Suprapubic skin (tissue), 4 donors: ENCODE measurements at regions not wholly inside any gene's neighbourhood (a gene's known extent, or its start where the extent isn't known, plus 50 kb on each side); places are given as distances from the start of the nearest gene placed in this dataset.

Experiments
- DNase-seq, 2 donors: peaks; one replicate each; pipeline ENCODE4 v3.0.0-alpha.2; 2019; ENCODE audit warnings: low spot score in 2 of 2
- H3K27ac ChIP-seq: fragments of 200-600 bp; sonication (generic); one replicate; pipeline ENCODE4 v1.5.1; 2019
- H3K27me3 ChIP-seq: fragments of 200-600 bp; sonication (generic); one replicate; pipeline ENCODE4 v1.5.1; 2019
- H3K36me3 ChIP-seq: fragments of 200-600 bp; sonication (generic); one replicate; pipeline ENCODE4 v1.5.1; 2019
- H3K4me1 ChIP-seq: fragments of 200-600 bp; sonication (generic); one replicate; pipeline ENCODE4 v1.5.1; 2019
- H3K4me3 ChIP-seq: fragments of 200-600 bp; sonication (generic); one replicate; pipeline ENCODE4 v1.5.1; 2019; ENCODE audit warnings: mild to moderate bottlenecking
- H3K9me3 ChIP-seq: fragments of 200-600 bp; sonication (generic); one replicate; pipeline ENCODE4 v1.5.1; 2019
- CTCF ChIP-seq, 2 donors: fragments of 200-600 bp in 1 of 2; fragments of 450-650 bp in 1 of 2; sonication (generic) in 1 of 2; IDR thresholded peaks; one replicate each; pipeline ENCODE4 v1.5.1; 2016 to 2019; ENCODE audit warnings: antibody characterized with exemption in 2 of 2, mild to moderate bottlenecking in 1 of 2, moderate library complexity in 1 of 2
- EP300 ChIP-seq: sonication (generic); formaldehyde crosslinking; IDR thresholded peaks from one replicate; pipeline ENCODE4 v1.6.1; 2017; ENCODE audit warnings: antibody characterized with exemption
- POLR2A ChIP-seq, 2 donors: fragments of 450-650 bp; IDR thresholded peaks; one replicate each; pipeline ENCODE4 v1.6.1; 2017; ENCODE audit warnings: antibody characterized with exemption in 2 of 2, mild to moderate bottlenecking in 2 of 2, moderate library complexity in 2 of 2
- POLR2AphosphoS5 ChIP-seq, 3 donors: sonication (generic); formaldehyde crosslinking; IDR thresholded peaks; one replicate each; pipeline ENCODE4 v1.6.1; 2017; ENCODE audit warnings: antibody characterized with exemption in 3 of 3
- WGBS: methylation state at CpG from one replicate; pipeline ENCODE4 v1.1.5; 2018; 5-methylcytosine and 5-hydroxymethylcytosine counted together

GRCh38 chr10:53230651-53231050, 458.1 kb upstream of the MBL2 start:
- H3K9me3 ChIP-seq, result no peaks in the 10 kb centered on the region
- no peak for DNase-seq
- TF ChIP-seq EP300 (no peak), CTCF (IDR thresholded peaks at IDR 0.05) (no peak), POLR2A (IDR thresholded peaks at IDR 0.05) (no peak), POLR2AphosphoS5 (IDR thresholded peaks at IDR 0.05) (no peak)
- H3K4me3 ChIP-seq, result no peak overlapping the region
- no peaks in the 10 kb centered on the region for H3K36me3 ChIP-seq
- no peak overlapping the region for H3K27ac ChIP-seq
- no peaks in the 10 kb centered on the region for H3K27me3 ChIP-seq
- H3K4me1 ChIP-seq, result no peaks in the 10 kb centered on the region
- WGBS, result 44% methylated on average over 2 of the region's 2 CpGs

- TF ChIP-seq EP300 (no peak), POLR2AphosphoS5 (IDR thresholded peaks at IDR 0.05) (no peak), CTCF (IDR thresholded peaks at IDR 0.05) (no peak), POLR2A (IDR thresholded peaks at IDR 0.05) (no peak)
- no peaks in the 10 kb centered on the region for H3K36me3 ChIP-seq
- no peaks in the 10 kb centered on the region for H3K4me1 ChIP-seq
- no peaks in the 10 kb centered on the region for H3K9me3 ChIP-seq
- H3K4me3 ChIP-seq, result no peak overlapping the region
- DNase-seq, result no peak
- H3K27ac ChIP-seq, result no peak overlapping the region
- WGBS, result 77% methylated on average over 2 of the region's 2 CpGs
- H3K27me3 ChIP-seq, result no peaks in the 10 kb centered on the region
Observed at GRCh38 chr10:53223851-53224250, 451.3 kb upstream of the MBL2 start.

- Histone ChIP-seq H3K9me3 (no peaks in the 10 kb centered on the region), H3K27me3 (no peaks in the 10 kb centered on the region), H3K4me3 (no peak overlapping the region), H3K4me1 (no peaks in the 10 kb centered on the region), H3K36me3 (no peaks in the 10 kb centered on the region), H3K27ac (no peak overlapping the region)
- TF ChIP-seq CTCF (IDR thresholded peaks at IDR 0.05) (no peak), EP300 (no peak), POLR2A (IDR thresholded peaks at IDR 0.05) (no peak), POLR2AphosphoS5 (IDR thresholded peaks at IDR 0.05) (no peak)
- no peak for DNase-seq
- 100% methylated on average over 2 of the region's 5 CpGs for WGBS
Observed at GRCh38 chr10:53222806-53223205, 450.2 kb upstream of the MBL2 start.

GRCh38 chr10:53209944-53210611, 437.5 kb upstream of the MBL2 start:
- Histone ChIP-seq H3K4me3 (no peak overlapping the region), H3K27ac (no peak overlapping the region), H3K27me3 (no peaks in the 10 kb centered on the region), H3K9me3 (no peaks in the 10 kb centered on the region), H3K36me3 (no peaks in the 10 kb centered on the region), H3K4me1 (no peaks in the 10 kb centered on the region)
- no peak for DNase-seq
- WGBS, result 39% methylated on average over 8 of the region's 8 CpGs
- no peak for TF ChIP-seq POLR2AphosphoS5 (IDR thresholded peaks at IDR 0.05)
- TF ChIP-seq POLR2A (IDR thresholded peaks at IDR 0.05), result no peak
- TF ChIP-seq CTCF (IDR thresholded peaks at IDR 0.05), result peak in 1 of 2 donors; percentile 22
- no peak for TF ChIP-seq EP300

GRCh38 chr10:53183733-53184132, 411.1 kb upstream of the MBL2 start:
- Histone ChIP-seq H3K9me3 (peaks cover 4% of the 10 kb centered on the region), H3K27me3 (no peaks in the 10 kb centered on the region), H3K4me1 (no peaks in the 10 kb centered on the region), H3K4me3 (no peak overlapping the region), H3K27ac (no peak overlapping the region), H3K36me3 (no peaks in the 10 kb centered on the region)
- no peak for TF ChIP-seq EP300
- TF ChIP-seq CTCF (IDR thresholded peaks at IDR 0.05), result no peak
- no peak for TF ChIP-seq POLR2AphosphoS5 (IDR thresholded peaks at IDR 0.05)
- no peak for TF ChIP-seq POLR2A (IDR thresholded peaks at IDR 0.05)
- no peak for DNase-seq
- 85% methylated on average over 2 of the region's 2 CpGs for WGBS
